ENCODE measurements at regions not wholly inside any gene's neighbourhood (a gene's known extent, or its start where the extent isn't known, plus 50 kb on each side); places are given as distances from the start of the nearest gene placed in this dataset.

DNA sequence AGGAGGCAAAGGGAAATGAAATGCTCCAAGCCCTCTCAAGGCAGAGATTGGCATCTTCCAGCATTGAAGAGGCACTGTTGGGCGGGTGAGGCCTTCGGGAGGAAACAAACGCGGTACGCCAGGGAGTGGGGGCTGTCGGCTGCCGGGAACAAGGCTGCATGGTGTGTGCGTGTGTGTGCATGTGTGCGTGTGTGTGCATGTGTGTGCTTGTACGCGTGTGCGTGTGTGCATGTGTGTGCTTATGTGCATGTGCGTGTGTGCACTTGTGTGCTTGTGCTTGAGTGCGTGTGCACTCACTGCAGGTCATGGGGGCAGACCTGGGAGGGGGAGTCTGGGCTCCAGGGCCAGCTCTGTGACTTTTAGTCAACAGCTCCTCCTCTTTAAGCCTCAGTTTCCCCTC, 113.6 kb upstream of the ADRA2C start:
- TF ChIP-seq, protein P1, sequence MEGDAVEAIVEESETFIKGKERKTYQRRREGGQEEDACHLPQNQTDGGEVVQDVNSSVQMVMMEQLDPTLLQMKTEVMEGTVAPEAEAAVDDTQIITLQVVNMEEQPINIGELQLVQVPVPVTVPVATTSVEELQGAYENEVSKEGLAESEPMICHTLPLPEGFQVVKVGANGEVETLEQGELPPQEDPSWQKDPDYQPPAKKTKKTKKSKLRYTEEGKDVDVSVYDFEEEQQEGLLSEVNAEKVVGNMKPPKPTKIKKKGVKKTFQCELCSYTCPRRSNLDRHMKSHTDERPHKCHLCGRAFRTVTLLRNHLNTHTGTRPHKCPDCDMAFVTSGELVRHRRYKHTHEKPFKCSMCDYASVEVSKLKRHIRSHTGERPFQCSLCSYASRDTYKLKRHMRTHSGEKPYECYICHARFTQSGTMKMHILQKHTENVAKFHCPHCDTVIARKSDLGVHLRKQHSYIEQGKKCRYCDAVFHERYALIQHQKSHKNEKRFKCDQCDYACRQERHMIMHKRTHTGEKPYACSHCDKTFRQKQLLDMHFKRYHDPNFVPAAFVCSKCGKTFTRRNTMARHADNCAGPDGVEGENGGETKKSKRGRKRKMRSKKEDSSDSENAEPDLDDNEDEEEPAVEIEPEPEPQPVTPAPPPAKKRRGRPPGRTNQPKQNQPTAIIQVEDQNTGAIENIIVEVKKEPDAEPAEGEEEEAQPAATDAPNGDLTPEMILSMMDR (IDR thresholded peaks at IDR 0.05), result no peak
- TF ChIP-seq POLR2A (IDR thresholded peaks at IDR 0.05), result no peak
